Mucosa of rectum (tissue), 2 donors: ENCODE measurements at regions not wholly inside any gene's neighbourhood (a gene's known extent, or its start where the extent isn't known, plus 50 kb on each side); places are given as distances from the start of the nearest gene placed in this dataset.

Experiments
- H3K27ac ChIP-seq, 2 donors: one replicate each; pipeline ENCODE4 v1.7.0; 2013; ENCODE audit warnings: inconsistent platforms in 2 of 2, low read depth in 2 of 2, low read length in 2 of 2
- H3K27me3 ChIP-seq, 2 donors: one replicate each; pipeline ENCODE4 v1.7.0; 2013; ENCODE audit warnings: low read length in 2 of 2; ENCODE audit not compliant: control insufficient read depth in 2 of 2, insufficient read depth in 2 of 2
- H3K36me3 ChIP-seq, 2 donors: one replicate each; pipeline ENCODE4 v1.7.0; 2013; ENCODE audit warnings: low read length in 2 of 2; ENCODE audit not compliant: control insufficient read depth in 2 of 2, insufficient read depth in 2 of 2
- H3K4me1 ChIP-seq, 2 donors: one replicate each; pipeline ENCODE4 v1.7.0; 2013; ENCODE audit warnings: low read length in 2 of 2, mild to moderate bottlenecking in 1 of 2; ENCODE audit not compliant: control insufficient read depth in 2 of 2, insufficient read depth in 2 of 2
- H3K4me3 ChIP-seq, 2 donors: one replicate each; pipeline ENCODE4 v1.7.0; 2013; ENCODE audit warnings: low read length in 2 of 2
- H3K9ac ChIP-seq, 2 donors: one replicate each; pipeline ENCODE4 v1.7.0; 2013; ENCODE audit warnings: low read length in 2 of 2, low read depth in 1 of 2, mild to moderate bottlenecking in 1 of 2
- H3K9me3 ChIP-seq, 2 donors: one replicate each; pipeline ENCODE4 v1.7.0; 2013; ENCODE audit warnings: low read length in 2 of 2; ENCODE audit not compliant: control insufficient read depth in 2 of 2
- donor health status: healthy.
- donor health status: Normal muscosa, but diverticular disease.

GRCh38 chr1:87648323-87649119 is 319.8 kb downstream of the LMO4 start:
- Histone ChIP-seq H3K4me1 (peaks cover 0 to 3% of the 10 kb centered on the region in 2 donors), H3K27ac (no peak overlapping the region), H3K36me3 (no peaks in the 10 kb centered on the region), H3K27me3 (no peaks in the 10 kb centered on the region), H3K4me3 (no peak overlapping the region), H3K9ac (no peak overlapping the region), H3K9me3 (no peaks in the 10 kb centered on the region)

GRCh38 chr1:87650306-87650705 is 321.6 kb downstream of the LMO4 start:
- Histone ChIP-seq H3K27ac (no peak overlapping the region), H3K9ac (no peak overlapping the region), H3K4me3 (no peak overlapping the region), H3K9me3 (no peaks in the 10 kb centered on the region), H3K27me3 (no peaks in the 10 kb centered on the region), H3K36me3 (no peaks in the 10 kb centered on the region), H3K4me1 (no peaks in the 10 kb centered on the region)

- H3K36me3 ChIP-seq = no peaks in the 10 kb centered on the region
- H3K27me3 ChIP-seq = no peaks in the 10 kb centered on the region
- H3K27ac ChIP-seq = no peak overlapping the region
- H3K4me1 ChIP-seq = no peaks in the 10 kb centered on the region
- no peak overlapping the region for H3K9ac ChIP-seq
- no peak overlapping the region for H3K4me3 ChIP-seq
- H3K9me3 ChIP-seq = no peaks in the 10 kb centered on the region
Observed at GRCh38 chr1:87652176-87652575, 323.5 kb downstream of the LMO4 start.

GRCh38 chr1:87665151-87665550 is 336.5 kb downstream of the LMO4 start:
- Histone ChIP-seq H3K36me3 (no peaks in the 10 kb centered on the region), H3K4me1 (no peaks in the 10 kb centered on the region), H3K4me3 (no peak overlapping the region), H3K27me3 (no peaks in the 10 kb centered on the region), H3K9ac (no peak overlapping the region), H3K27ac (no peak overlapping the region), H3K9me3 (no peaks in the 10 kb centered on the region)

GRCh38 chr1:87666681-87667080 is 338.0 kb downstream of the LMO4 start:
- Histone ChIP-seq H3K4me3 (no peak overlapping the region), H3K9ac (no peak overlapping the region), H3K36me3 (no peaks in the 10 kb centered on the region), H3K4me1 (no peaks in the 10 kb centered on the region), H3K9me3 (no peaks in the 10 kb centered on the region), H3K27me3 (no peaks in the 10 kb centered on the region), H3K27ac (no peak overlapping the region)

DNA sequence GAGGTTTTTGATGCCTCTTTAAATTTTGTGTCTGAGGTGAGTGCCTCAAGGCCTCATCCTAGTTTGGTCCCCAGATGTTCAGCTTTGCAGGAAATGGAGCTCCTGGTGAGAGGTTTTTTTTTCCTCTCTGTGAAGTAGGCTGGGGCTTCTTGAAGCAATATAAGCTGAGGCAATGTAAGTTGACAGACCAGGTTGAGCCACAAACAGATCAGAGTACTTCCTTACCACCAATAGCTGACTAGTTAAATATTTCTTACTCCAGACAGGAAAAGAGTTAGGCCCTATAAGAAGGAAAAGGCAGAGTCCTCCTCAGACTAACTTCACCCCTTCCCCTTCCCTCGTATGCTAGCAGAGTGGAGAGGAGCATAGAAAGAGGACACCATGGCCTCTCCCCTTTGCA is 341.0 kb downstream of the LMO4 start:
- Histone ChIP-seq H3K27me3 (no peaks in the 10 kb centered on the region), H3K36me3 (no peaks in the 10 kb centered on the region), H3K9me3 (no peaks in the 10 kb centered on the region), H3K4me1 (no peaks in the 10 kb centered on the region), H3K4me3 (no peak overlapping the region), H3K9ac (no peak overlapping the region), H3K27ac (no peak overlapping the region)

- no peaks in the 10 kb centered on the region for H3K36me3 ChIP-seq
- no peaks in the 10 kb centered on the region for H3K4me1 ChIP-seq
- no peak overlapping the region for H3K9ac ChIP-seq
- H3K4me3 ChIP-seq = no peak overlapping the region
- H3K27me3 ChIP-seq = no peaks in the 10 kb centered on the region
- H3K9me3 ChIP-seq = no peaks in the 10 kb centered on the region
- no peak overlapping the region for H3K27ac ChIP-seq
Observed at GRCh38 chr1:87673309-87673708, 344.6 kb downstream of the LMO4 start.

GRCh38 chr1:87673748-87674147 is 345.1 kb downstream of the LMO4 start:
- no peak overlapping the region for H3K27ac ChIP-seq
- no peaks in the 10 kb centered on the region for H3K36me3 ChIP-seq
- H3K9ac ChIP-seq = no peak overlapping the region
- H3K4me1 ChIP-seq = no peaks in the 10 kb centered on the region
- H3K4me3 ChIP-seq = no peak overlapping the region
- no peaks in the 10 kb centered on the region for H3K27me3 ChIP-seq
- no peaks in the 10 kb centered on the region for H3K9me3 ChIP-seq

- no peak overlapping the region for H3K4me3 ChIP-seq
- H3K4me1 ChIP-seq = no peaks in the 10 kb centered on the region
- no peaks in the 10 kb centered on the region for H3K27me3 ChIP-seq
- no peaks in the 10 kb centered on the region for H3K36me3 ChIP-seq
- no peak overlapping the region for H3K9ac ChIP-seq
- no peak overlapping the region for H3K27ac ChIP-seq
- H3K9me3 ChIP-seq = no peaks in the 10 kb centered on the region
Observed at GRCh38 chr1:87674791-87675190, 346.1 kb downstream of the LMO4 start.

GRCh38 chr1:87678266-87678665 is 349.6 kb downstream of the LMO4 start:
- Histone ChIP-seq H3K4me3 (no peak overlapping the region), H3K9me3 (no peaks in the 10 kb centered on the region), H3K27ac (no peak overlapping the region)

More at GRCh38 chr1:87678266-87678665, 349.6 kb downstream of the LMO4 start:
- Histone ChIP-seq H3K36me3 (no peaks in the 10 kb centered on the region), H3K27me3 (no peaks in the 10 kb centered on the region), H3K9ac (no peak overlapping the region), H3K4me1 (no peaks in the 10 kb centered on the region)
